ENCODE measurements at regions not wholly inside any gene's neighbourhood (a gene's known extent, or its start where the extent isn't known, plus 50 kb on each side); places are given as distances from the start of the nearest gene placed in this dataset.

DNA sequence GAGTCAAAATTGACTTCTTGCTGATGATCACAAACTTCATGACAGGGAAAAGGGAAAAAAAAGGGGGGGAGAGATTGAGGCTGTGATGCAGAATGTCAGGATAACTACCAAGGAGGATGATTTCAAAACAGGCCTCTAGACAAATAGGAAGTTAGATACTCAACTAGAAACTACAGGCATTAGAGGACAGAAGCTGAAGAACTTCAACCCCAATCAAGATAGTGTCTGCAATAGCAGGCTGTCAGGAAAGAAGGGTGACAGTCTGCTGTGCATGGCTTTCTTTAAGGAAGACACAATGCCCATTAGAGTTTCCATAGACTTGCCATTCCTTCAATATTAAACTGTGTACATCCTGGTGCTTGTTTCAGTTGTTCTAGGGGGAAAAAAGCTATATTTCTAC is 257.2 kb downstream of the TTLL7 start:
- Mint-ChIP-seq H3K36me3 (ENCODE audit: unreplicated experiment) (no peaks in the 10 kb centered on the region), H3K9me3 (ENCODE audit: unreplicated experiment) (no peaks in the 10 kb centered on the region)
- no peak for DNase-seq (ENCODE audit: extremely low spot score, unreplicated experiment)

DNA sequence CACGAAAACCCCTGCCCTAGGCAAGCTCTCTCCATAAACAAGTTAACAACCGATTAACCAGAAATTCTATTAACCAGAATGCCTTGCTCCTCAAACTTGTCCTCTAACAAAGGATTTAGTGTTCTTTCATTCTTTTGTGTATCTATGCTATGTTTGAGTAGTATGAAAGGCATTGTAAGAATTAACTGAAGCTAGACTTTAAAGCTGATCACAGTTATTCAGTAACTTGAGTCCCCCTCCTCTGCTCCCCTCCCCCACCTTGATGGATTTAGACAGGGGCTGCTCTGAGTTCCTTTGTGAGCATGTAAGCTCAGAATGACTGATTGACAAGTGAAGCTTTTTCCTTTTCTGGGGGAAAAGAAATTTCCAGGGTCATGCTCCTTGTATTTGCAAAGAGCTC is 257.6 kb downstream of the TTLL7 start:
- Mint-ChIP-seq H3K9me3 (ENCODE audit: unreplicated experiment) (no peaks in the 10 kb centered on the region), H3K36me3 (ENCODE audit: unreplicated experiment) (no peaks in the 10 kb centered on the region), H3K27ac (ENCODE audit: unreplicated experiment) (no peak overlapping the region), H3K4me1 (ENCODE audit: unreplicated experiment) (no peaks in the 10 kb centered on the region), H3K27me3 (ENCODE audit: unreplicated experiment) (no peaks in the 10 kb centered on the region), H3K4me3 (ENCODE audit: unreplicated experiment) (no peak overlapping the region)
- no peak for DNase-seq (ENCODE audit: extremely low spot score, unreplicated experiment)
- TF ChIP-seq, protein P1, sequence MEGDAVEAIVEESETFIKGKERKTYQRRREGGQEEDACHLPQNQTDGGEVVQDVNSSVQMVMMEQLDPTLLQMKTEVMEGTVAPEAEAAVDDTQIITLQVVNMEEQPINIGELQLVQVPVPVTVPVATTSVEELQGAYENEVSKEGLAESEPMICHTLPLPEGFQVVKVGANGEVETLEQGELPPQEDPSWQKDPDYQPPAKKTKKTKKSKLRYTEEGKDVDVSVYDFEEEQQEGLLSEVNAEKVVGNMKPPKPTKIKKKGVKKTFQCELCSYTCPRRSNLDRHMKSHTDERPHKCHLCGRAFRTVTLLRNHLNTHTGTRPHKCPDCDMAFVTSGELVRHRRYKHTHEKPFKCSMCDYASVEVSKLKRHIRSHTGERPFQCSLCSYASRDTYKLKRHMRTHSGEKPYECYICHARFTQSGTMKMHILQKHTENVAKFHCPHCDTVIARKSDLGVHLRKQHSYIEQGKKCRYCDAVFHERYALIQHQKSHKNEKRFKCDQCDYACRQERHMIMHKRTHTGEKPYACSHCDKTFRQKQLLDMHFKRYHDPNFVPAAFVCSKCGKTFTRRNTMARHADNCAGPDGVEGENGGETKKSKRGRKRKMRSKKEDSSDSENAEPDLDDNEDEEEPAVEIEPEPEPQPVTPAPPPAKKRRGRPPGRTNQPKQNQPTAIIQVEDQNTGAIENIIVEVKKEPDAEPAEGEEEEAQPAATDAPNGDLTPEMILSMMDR (IDR thresholded peaks at IDR 0.05), result no peak

More for the DNA sequence above, 257.2 kb downstream of the TTLL7 start:
- Mint-ChIP-seq H3K27me3 (ENCODE audit: unreplicated experiment) (no peaks in the 10 kb centered on the region), H3K27ac (ENCODE audit: unreplicated experiment) (no peak overlapping the region), H3K4me3 (ENCODE audit: unreplicated experiment) (no peak overlapping the region), H3K4me1 (ENCODE audit: unreplicated experiment) (no peaks in the 10 kb centered on the region)
- TF ChIP-seq, protein P1 (IDR thresholded peaks at IDR 0.05), result no peak

DNA sequence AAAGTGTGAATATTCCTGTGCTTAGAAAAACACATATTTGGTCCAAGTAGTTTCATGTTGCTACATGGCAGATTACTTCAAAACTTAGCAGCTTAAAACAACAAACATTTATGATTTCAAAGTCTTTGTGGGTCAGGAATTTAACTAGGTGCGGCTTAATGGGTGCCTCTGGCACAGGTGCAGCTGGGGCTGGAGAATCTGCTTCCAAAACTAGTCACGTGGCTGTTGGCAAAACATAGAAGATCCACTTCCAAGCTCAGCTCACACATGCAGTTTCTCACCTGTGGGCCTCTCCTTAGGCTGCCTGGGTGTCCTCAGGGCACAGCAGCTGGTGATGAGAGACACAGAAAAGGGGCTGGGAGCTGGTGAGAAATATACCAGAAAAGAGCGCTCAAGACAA is 263.4 kb downstream of the TTLL7 start:
- no peaks in the 10 kb centered on the region for H3K9me3 Mint-ChIP-seq (ENCODE audit: unreplicated experiment)
- DNase-seq (ENCODE audit: extremely low spot score, unreplicated experiment), result no peak
- no peaks in the 10 kb centered on the region for H3K36me3 Mint-ChIP-seq (ENCODE audit: unreplicated experiment)
- peaks cover 6% of the 10 kb centered on the region for H3K27me3 Mint-ChIP-seq (ENCODE audit: unreplicated experiment)
- H3K4me1 Mint-ChIP-seq (ENCODE audit: unreplicated experiment), result no peaks in the 10 kb centered on the region
- no peak overlapping the region for H3K27ac Mint-ChIP-seq (ENCODE audit: unreplicated experiment)
- H3K4me3 Mint-ChIP-seq (ENCODE audit: unreplicated experiment), result no peak overlapping the region
- TF ChIP-seq, protein P1 (IDR thresholded peaks at IDR 0.05), result no peak

DNA sequence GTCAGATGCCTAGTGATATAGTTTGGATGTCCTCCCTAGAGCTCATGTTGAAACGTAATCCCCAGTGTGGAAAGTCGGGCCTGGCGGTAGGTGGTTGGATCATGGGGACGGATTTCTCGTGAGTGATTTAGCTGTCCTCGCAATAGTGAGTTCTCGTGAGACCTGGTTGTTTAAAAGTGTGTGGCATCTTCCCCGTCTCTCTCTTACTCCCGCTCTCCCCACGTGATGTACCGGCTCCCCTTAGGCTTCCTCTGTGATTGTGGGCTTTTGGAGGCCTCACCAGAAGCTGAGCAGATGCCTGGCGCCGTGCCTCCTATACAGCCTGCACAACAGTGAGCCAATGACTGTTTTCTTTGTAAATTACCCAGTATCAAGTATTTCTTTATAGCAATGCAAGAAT is 264.5 kb downstream of the TTLL7 start:
- Mint-ChIP-seq H3K36me3 (ENCODE audit: unreplicated experiment) (no peaks in the 10 kb centered on the region), H3K9me3 (ENCODE audit: unreplicated experiment) (no peaks in the 10 kb centered on the region), H3K27me3 (ENCODE audit: unreplicated experiment) (peaks cover 6% of the 10 kb centered on the region), H3K4me3 (ENCODE audit: unreplicated experiment) (no peak overlapping the region), H3K27ac (ENCODE audit: unreplicated experiment) (no peak overlapping the region), H3K4me1 (ENCODE audit: unreplicated experiment) (no peaks in the 10 kb centered on the region)
- TF ChIP-seq, protein P1 (IDR thresholded peaks at IDR 0.05), result no peak
- DNase-seq (ENCODE audit: extremely low spot score, unreplicated experiment), result no peak

DNA sequence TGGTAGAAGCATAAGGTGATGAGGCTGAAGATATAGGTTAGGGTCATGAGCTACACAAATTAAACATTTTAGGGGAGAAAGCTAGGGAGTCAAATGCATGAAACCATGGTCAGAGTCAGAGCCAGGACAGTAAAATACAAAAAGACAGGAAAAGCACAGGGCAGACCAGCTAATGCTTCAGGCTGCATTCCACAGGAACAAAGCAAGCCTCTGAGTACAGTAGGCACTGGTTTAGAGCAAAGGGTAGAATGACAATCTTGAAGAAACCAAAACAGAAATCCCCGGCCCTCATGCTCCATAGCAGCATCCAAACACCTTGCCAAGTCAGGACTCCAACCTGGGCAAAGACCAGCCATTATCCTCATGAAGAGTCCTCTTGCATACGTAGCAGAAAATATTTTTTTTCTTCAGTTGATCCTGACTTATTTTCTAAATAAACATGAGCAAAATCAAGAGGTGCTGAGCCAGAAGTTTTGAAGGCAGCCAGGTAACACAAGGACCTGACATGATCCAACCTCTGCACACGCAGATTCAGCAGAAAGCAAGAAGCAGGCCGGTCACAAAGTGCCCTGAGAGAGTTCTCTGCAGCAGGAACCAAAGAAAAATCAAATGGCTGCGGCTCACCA is 273.1 kb downstream of the TTLL7 start:
- Mint-ChIP-seq H3K4me3 (ENCODE audit: unreplicated experiment) (no peak overlapping the region), H3K4me1 (ENCODE audit: unreplicated experiment) (no peaks in the 10 kb centered on the region), H3K27ac (ENCODE audit: unreplicated experiment) (no peak overlapping the region), H3K9me3 (ENCODE audit: unreplicated experiment) (no peaks in the 10 kb centered on the region), H3K27me3 (ENCODE audit: unreplicated experiment) (no peaks in the 10 kb centered on the region), H3K36me3 (ENCODE audit: unreplicated experiment) (no peaks in the 10 kb centered on the region)
- DNase-seq (ENCODE audit: extremely low spot score, unreplicated experiment), result no peak
- TF ChIP-seq, protein P1 (IDR thresholded peaks at IDR 0.05), result no peak

Data from osteocyte (in vitro differentiated cells).